GM21423 (cell line): ENCODE measurements at regions not wholly inside any gene's neighbourhood (a gene's known extent, or its start where the extent isn't known, plus 50 kb on each side); places are given as distances from the start of the nearest gene placed in this dataset.
"Not testable (repeated sequence)": the region's sequence is repeated elsewhere in the genome, so short reads cannot be mapped to it uniquely, and the experiment has no call there.

Experiments
- ATAC-seq: cut with Tn5 transposase; IDR thresholded peaks from one replicate; pipeline ENCODE4 v1.9.1; 2021; ENCODE audit warnings: mild to moderate bottlenecking, moderate library complexity; ENCODE audit not compliant: unreplicated experiment

- ATAC-seq, result not testable (repeated sequence)
These were observed 124.2 kb upstream of the EEF2KMT start for GRCh38 chr16:5221831-5222230.

GRCh38 chr16:5220705-5221104 is 123.1 kb upstream of the EEF2KMT start:
- no peak for ATAC-seq

DNA sequence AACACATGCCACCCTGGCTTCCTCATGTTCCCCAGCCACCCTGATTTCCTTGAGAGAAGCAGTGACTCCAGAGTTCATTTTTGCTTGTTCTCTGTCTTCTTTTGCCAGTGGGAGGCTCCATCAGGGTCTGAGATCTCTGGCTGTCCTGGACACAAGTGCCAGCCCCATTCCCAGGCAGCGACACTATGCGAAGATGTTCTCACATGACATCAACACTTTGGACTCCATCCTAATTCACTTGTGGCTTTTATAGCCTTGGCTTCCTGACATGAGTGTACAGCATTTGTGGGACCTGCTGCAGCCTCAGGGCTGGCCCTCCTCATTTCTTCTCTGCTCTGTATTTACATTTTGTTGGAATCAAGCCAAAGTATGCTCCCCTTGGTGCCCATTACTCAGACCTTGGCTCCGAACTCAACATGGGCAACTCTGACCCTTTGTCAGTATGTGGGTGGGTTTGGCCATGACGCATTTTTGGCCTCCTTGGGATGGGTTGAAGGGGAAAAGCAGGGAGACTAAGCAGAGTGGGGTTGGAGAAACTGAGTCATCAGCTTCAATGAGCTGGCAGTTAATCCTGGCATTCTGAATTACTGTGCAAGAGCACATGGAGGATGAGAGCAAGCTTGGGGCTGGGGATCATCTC is 119.0 kb upstream of the EEF2KMT start:
- ATAC-seq, result no peak

DNA sequence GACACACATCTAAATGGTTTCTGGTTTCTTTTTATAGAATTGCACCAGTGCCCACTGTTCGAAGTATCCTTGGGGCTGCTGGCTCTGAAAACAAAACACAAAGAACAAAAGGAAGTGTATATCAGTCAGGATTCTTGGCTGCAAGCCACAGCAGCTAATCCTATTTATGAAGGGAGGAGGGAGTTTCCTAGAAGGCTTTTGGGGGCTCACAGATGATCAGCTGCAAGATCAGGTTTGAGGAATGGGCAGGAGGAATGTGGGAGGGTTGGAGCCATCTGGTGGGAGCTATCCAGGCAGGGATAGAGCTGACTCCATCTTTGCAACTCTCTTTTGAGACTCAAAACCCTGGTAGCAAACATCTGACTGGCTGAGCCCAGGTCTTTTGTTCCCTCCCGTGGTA is 118.3 kb upstream of the EEF2KMT start:
- no peak for ATAC-seq

- ATAC-seq, result no peak
These were observed 116.9 kb upstream of the EEF2KMT start for GRCh38 chr16:5214466-5214865.

- not testable (repeated sequence) for ATAC-seq
These were observed 114.9 kb upstream of the EEF2KMT start for GRCh38 chr16:5212501-5212900.

DNA sequence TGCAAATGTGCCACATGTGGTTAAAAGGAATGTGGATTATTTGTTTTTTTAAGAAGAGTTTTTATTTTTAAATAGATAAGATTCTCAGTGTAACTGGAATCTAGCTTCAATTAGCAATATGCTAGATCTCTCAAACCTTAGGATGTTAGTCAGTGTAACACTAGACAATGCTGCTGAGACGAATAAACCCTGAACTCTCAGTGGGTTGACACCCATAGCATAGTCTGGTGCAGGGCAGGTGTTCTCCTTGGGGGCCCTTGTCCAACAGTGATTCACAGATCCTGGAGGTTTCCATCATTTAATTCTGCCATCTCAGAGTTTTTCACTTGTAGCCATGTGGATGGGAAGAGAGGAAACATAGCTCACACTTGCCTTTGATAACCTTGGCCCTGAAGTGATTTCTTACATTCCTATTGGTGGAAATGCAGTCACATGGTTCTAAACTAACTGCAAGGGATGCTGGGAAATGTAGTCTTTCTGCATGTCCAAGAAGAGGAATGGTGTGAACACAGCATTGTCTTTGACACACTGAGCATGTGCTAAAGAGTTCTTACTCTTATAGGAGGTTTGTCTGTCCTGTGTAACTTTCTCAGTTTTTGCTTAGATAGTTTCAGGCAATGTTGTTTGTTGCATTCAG is 110.4 kb upstream of the EEF2KMT start:
- ATAC-seq, result not testable (repeated sequence)

- no peak for ATAC-seq
These were observed 109.5 kb upstream of the EEF2KMT start for GRCh38 chr16:5207001-5207523.

GRCh38 chr16:5206331-5206990 is 108.9 kb upstream of the EEF2KMT start:
- ATAC-seq, result no peak

DNA sequence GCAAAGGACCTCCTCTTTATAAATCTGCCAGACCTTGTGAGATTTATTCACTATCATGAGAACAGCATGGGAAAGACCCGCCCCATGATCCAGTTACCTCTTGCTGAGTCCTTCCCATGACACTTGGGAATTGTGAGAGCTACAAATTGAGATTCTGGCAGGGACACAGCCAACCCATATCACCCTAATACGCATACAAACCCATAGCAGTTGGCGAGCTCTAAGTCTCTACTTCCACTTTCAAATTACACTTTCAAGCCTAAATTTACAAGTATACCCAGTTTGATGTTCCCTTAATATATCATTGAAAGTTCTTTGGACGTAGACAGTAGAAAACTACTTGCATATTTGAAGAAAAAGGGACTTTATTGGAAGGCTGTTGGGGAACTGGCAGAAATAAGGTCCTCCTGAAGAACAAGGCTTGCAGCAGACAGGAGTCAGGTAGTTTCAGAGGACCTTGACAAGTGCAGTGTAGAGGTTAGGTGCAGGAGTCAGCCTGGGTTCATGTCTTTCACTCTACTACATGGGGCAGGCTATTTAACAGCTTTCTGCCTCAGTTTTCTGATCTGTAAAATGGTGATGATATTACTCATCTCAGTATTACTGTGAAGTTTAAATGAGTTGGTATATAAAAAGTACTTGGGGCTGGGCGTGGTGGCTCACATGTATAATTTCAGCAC is 107.9 kb upstream of the EEF2KMT start:
- no peak for ATAC-seq

- ATAC-seq, result not testable (repeated sequence)
These were observed 106.1 kb upstream of the EEF2KMT start for GRCh38 chr16:5203675-5204074.

- ATAC-seq, result no peak
These were observed 102.5 kb upstream of the EEF2KMT start for GRCh38 chr16:5200123-5200522.

- no peak for ATAC-seq
These were observed 98.6 kb upstream of the EEF2KMT start for GRCh38 chr16:5196204-5196603.

DNA sequence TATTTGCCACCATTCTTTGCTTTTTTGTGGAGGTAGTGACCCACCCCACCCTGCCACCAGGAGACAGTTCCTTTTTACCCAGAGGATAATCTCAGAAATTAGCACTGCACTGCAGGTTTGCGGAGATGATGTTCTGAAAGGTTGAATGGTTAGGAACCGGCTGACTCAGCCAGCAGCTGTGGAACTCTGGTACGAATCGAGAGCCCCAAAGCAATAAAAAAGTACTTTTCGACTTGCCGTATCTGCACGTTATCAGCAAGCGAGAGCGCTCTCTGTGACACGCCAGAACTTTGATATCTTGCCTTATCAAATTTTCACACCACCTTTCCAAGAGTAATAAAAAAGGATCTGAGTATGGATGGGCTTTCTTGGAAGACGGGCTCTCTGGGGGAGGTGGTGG is 96.3 kb upstream of the EEF2KMT start:
- no peak for ATAC-seq

DNA sequence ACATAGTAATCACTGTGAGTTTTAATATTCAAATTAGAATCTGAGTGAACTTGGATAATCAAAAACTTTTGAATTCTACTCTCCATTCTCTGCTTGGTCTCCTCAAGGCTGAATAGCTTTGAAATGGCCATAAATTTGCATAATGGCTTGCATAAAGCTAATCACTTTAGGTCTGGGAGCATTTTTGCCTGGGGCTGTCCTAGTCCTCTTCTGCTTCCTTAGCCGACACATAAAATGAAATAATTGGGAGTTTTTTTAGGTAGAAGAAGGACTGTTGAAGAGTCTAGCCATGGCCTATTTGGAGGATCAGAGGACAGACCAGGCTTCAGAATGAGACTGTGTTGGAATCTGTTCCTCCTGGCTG is 91.4 kb upstream of the EEF2KMT start:
- no peak for ATAC-seq

- ATAC-seq, result no peak
These were observed 90.9 kb upstream of the EEF2KMT start for GRCh38 chr16:5188318-5188988.

- ATAC-seq, result no peak
These were observed 89.9 kb upstream of the EEF2KMT start for GRCh38 chr16:5187402-5187952.

DNA sequence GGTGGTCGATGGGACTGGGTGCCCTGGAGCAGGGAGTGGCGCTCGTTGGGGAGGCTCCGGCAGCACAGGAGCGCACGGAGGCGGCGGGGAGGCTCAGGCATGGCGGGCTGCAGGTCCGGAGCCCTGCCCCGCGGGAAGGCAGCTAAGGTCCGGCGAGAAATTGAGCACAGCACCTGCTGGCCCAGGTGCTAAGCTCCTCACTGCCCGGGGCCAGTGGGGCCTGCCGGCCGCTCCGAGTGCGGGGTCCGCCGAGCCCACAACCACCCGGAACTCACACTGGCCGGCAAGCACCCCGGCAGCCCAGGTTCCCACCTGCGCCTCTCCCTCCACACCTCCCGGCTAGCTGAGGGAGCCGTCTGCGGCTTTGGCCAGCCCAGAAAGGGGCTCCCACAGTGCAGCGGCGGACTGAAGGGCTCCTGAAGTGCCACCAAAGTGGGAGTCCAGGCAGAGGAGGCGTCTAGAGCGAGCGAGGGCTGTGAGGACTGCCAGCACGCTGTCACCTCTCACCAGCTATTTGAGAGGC is 88.8 kb upstream of the EEF2KMT start:
- ATAC-seq, result no peak

- ATAC-seq, result no peak
These were observed 78.9 kb upstream of the EEF2KMT start for GRCh38 chr16:5176505-5176904.

DNA sequence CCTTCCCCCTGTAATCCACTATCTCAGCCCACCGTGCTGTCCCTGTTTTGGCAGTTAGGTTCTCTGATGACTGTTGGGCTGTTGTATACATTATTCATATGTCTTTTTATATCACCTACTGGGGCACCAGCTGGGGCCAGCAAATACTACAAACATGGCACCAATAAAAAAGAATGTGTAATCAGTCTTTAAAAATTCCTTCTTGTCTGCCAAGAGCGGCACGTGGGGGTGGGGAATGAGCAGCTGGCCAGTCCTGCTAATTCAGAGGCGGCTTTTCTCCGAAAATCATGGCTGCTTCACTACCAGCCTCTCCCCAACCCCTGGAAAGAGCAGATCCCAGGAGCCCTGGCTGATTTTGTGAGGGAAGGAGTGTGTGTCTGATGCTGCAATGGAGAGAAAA is 77.7 kb upstream of the EEF2KMT start:
- no peak for ATAC-seq
